HL-60 (cell line): ENCODE measurements at regions not wholly inside any gene's neighbourhood (a gene's known extent, or its start where the extent isn't known, plus 50 kb on each side); places are given as distances from the start of the nearest gene placed in this dataset.

Source experiments
- DNase-seq, 2 experiments: peaks; one replicate each; pipeline ENCODE4 v3.0.0-alpha.2; 2010 to 2020; ENCODE audit warnings: low read depth in 1 of 2, low spot score in 1 of 2
- H3K27ac ChIP-seq: fragments of 250-450 bp; sonication (Bioruptor Pico); replicated peaks from 2 replicates; pipeline ENCODE4 v1.5.1; 2020; ENCODE audit warnings: mild to moderate bottlenecking, moderate library complexity
- H3K27me3 ChIP-seq: fragments of 250-450 bp; sonication (Bioruptor Pico); 2 replicates; pipeline ENCODE4 v1.5.1; 2021; ENCODE audit warnings: mild to moderate bottlenecking, moderate library complexity; ENCODE audit not compliant: insufficient read depth, poor library complexity, severe bottlenecking
- H3K4me3 ChIP-seq: replicated peaks from 2 replicates; pipeline ENCODE4 v1.5.1; 2011; ENCODE audit warnings: mild to moderate bottlenecking, control low read depth, low read length; ENCODE audit not compliant: insufficient read depth
- GABPA ChIP-seq: IDR thresholded peaks from 2 replicates; pipeline ENCODE4 v1.6.1; 2012; ENCODE audit warnings: low read depth
- POLR2AphosphoS5 ChIP-seq: IDR thresholded peaks from 2 replicates; pipeline ENCODE4 v1.6.1; 2012; ENCODE audit warnings: low read depth
- SPI1 ChIP-seq: IDR thresholded peaks from 2 replicates; pipeline ENCODE4 v1.6.1; 2012; ENCODE audit warnings: low read depth, mild to moderate bottlenecking, borderline replicate concordance
- TF ChIP-seq, protein P1 (sequence below): IDR thresholded peaks from 2 replicates; pipeline ENCODE4 v1.6.1; 2012; ENCODE audit warnings: low read depth; ENCODE audit not compliant: insufficient replicate concordance
- TF ChIP-seq, protein P2 (sequence below): IDR thresholded peaks from one replicate; pipeline ENCODE4 v1.5.1; 2011; ENCODE audit warnings: low read length, control low read depth, inconsistent platforms; ENCODE audit not compliant: insufficient read depth

DNA sequence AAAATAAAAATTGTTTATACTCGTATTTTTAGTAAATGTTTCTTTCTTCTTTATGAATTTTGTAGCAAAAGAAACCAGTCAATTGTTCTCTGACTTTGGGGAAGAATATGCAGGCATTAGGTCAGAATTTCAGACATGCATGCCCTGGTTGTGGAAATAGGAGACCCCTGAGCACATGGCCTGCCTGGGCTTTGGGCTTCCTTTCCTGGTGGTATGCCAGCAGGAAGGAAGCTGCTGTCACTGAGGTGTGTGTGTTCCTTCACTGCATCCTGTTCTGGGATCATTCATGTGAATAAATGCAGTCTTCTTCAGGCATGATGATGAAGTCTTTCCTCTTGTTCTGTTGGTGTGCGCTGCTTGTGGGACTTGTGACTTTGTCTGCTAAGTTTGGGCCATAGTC lies 920.2 kb upstream of the VRK2 start:
- H3K4me3 ChIP-seq = no peak overlapping the region
- TF ChIP-seq, protein P1, sequence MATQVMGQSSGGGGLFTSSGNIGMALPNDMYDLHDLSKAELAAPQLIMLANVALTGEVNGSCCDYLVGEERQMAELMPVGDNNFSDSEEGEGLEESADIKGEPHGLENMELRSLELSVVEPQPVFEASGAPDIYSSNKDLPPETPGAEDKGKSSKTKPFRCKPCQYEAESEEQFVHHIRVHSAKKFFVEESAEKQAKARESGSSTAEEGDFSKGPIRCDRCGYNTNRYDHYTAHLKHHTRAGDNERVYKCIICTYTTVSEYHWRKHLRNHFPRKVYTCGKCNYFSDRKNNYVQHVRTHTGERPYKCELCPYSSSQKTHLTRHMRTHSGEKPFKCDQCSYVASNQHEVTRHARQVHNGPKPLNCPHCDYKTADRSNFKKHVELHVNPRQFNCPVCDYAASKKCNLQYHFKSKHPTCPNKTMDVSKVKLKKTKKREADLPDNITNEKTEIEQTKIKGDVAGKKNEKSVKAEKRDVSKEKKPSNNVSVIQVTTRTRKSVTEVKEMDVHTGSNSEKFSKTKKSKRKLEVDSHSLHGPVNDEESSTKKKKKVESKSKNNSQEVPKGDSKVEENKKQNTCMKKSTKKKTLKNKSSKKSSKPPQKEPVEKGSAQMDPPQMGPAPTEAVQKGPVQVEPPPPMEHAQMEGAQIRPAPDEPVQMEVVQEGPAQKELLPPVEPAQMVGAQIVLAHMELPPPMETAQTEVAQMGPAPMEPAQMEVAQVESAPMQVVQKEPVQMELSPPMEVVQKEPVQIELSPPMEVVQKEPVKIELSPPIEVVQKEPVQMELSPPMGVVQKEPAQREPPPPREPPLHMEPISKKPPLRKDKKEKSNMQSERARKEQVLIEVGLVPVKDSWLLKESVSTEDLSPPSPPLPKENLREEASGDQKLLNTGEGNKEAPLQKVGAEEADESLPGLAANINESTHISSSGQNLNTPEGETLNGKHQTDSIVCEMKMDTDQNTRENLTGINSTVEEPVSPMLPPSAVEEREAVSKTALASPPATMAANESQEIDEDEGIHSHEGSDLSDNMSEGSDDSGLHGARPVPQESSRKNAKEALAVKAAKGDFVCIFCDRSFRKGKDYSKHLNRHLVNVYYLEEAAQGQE = no peak
- TF ChIP-seq GABPA (no peak), SPI1 (no peak), POLR2AphosphoS5 (no peak)
- TF ChIP-seq, protein P2, sequence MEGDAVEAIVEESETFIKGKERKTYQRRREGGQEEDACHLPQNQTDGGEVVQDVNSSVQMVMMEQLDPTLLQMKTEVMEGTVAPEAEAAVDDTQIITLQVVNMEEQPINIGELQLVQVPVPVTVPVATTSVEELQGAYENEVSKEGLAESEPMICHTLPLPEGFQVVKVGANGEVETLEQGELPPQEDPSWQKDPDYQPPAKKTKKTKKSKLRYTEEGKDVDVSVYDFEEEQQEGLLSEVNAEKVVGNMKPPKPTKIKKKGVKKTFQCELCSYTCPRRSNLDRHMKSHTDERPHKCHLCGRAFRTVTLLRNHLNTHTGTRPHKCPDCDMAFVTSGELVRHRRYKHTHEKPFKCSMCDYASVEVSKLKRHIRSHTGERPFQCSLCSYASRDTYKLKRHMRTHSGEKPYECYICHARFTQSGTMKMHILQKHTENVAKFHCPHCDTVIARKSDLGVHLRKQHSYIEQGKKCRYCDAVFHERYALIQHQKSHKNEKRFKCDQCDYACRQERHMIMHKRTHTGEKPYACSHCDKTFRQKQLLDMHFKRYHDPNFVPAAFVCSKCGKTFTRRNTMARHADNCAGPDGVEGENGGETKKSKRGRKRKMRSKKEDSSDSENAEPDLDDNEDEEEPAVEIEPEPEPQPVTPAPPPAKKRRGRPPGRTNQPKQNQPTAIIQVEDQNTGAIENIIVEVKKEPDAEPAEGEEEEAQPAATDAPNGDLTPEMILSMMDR = no peak
- no peaks in the 10 kb centered on the region for H3K27me3 ChIP-seq
- DNase-seq = no peak
- no peak overlapping the region for H3K27ac ChIP-seq

DNA sequence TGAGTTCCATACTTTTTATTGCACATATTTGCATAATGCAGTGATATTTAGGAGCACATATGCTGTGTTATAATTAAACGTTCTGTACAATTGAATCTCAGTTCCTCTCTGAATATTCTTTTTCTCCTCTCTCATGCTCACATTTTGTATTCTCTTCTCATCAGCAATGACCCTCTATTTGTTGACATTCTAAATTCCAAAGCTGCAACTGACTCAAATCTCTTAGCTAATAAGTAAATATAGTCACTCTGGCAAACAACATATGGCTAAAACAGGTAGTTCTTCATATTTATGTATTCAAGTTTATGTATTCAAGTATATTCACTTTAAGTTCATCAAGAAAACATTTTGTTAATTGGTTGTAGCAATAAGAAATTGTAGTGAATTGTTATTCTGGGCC lies 907.4 kb upstream of the VRK2 start:
- H3K4me3 ChIP-seq = no peak overlapping the region
- DNase-seq = no peak
- TF ChIP-seq SPI1 (no peak), GABPA (no peak)
- TF ChIP-seq, protein P1 = no peak
- no peak overlapping the region for H3K27ac ChIP-seq
- no peaks in the 10 kb centered on the region for H3K27me3 ChIP-seq

DNA sequence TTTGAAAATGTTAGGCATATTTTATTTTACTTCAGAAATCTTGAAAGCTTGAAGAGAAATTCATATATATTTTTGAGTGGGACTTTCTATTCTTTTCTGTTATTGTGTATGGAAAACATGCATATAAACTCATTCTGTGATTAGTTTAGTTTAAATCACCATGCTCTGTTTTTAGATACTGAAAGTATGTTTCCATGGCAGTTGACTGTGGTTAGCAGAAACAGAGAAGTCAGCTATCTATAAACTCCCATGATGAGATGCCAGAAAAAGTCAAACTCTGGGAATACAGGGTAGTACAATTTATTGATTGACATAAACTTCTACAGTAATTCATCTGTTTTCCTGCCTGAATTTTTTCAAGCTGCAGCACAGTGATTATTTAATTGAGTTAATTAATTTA lies 905.3 kb upstream of the VRK2 start:
- DNase-seq = no peak

More for the DNA sequence above, 905.3 kb upstream of the VRK2 start:
- H3K4me3 ChIP-seq = no peak overlapping the region
- H3K27me3 ChIP-seq = no peaks in the 10 kb centered on the region
- no peak overlapping the region for H3K27ac ChIP-seq
- TF ChIP-seq, protein P1 = no peak
- TF ChIP-seq, protein P2 = no peak
- TF ChIP-seq POLR2AphosphoS5 (no peak), GABPA (no peak), SPI1 (no peak)
